Bronchial epithelial cell (primary cell): ENCODE measurements at regions not wholly inside any gene's neighbourhood (a gene's known extent, or its start where the extent isn't known, plus 50 kb on each side); places are given as distances from the start of the nearest gene placed in this dataset.
A peak's percentile ranks its signal among the peaks of the same experiment; 100 is the strongest.

Experiments used
- DNase-seq: peaks from one replicate; pipeline ENCODE4 v3.0.0-alpha.2; 2010; ENCODE audit warnings: low read depth
- FAIRE-seq: peaks from 2 replicates; lab custom pipeline; 2011; peaks lifted over from hg19 to GRCh38; lab: Jason Lieb, UNC
- H3K27me3 ChIP-seq: 2 replicates; pipeline ENCODE4 v1.5.1; 2011; ENCODE audit warnings: low read length; ENCODE audit not compliant: control insufficient read depth, insufficient read depth
- H3K36me3 ChIP-seq: 2 replicates; pipeline ENCODE4 v1.5.1; 2011; ENCODE audit warnings: low read length; ENCODE audit not compliant: control insufficient read depth, insufficient read depth
- H3K4me3 ChIP-seq: 2 replicates; pipeline ENCODE4 v1.5.1; 2011; ENCODE audit warnings: mild to moderate bottlenecking, low read depth, low read length, control low read depth
- CTCF ChIP-seq: IDR thresholded peaks from 2 replicates; pipeline ENCODE4 v1.5.1; 2011; ENCODE audit warnings: mild to moderate bottlenecking, moderate library complexity, low read length, control low read depth, inconsistent platforms; ENCODE audit not compliant: insufficient read depth, severe bottlenecking

- no peak for TF ChIP-seq CTCF
Measured at GRCh38 chr5:67681703-67682102, 485.1 kb upstream of the CD180 start.

GRCh38 chr5:67680099-67680498, 483.5 kb upstream of the CD180 start:
- no peak for DNase-seq
- no peak for TF ChIP-seq CTCF
- H3K27me3 ChIP-seq, result no peaks in the 10 kb centered on the region
- no peak overlapping the region for H3K4me3 ChIP-seq
- H3K36me3 ChIP-seq, result no peaks in the 10 kb centered on the region
- no peak for FAIRE-seq

More at GRCh38 chr5:67681703-67682102, 485.1 kb upstream of the CD180 start:
- FAIRE-seq, result no peak
- H3K4me3 ChIP-seq, result no peak overlapping the region
- no peaks in the 10 kb centered on the region for H3K36me3 ChIP-seq
- no peaks in the 10 kb centered on the region for H3K27me3 ChIP-seq
- DNase-seq, result no peak

GRCh38 chr5:67679184-67679841, 482.7 kb upstream of the CD180 start:
- Histone ChIP-seq H3K27me3 (no peaks in the 10 kb centered on the region), H3K4me3 (no peak overlapping the region), H3K36me3 (no peaks in the 10 kb centered on the region)
- TF ChIP-seq CTCF, result no peak
- DNase-seq (no peak), FAIRE-seq (no peak)

- FAIRE-seq (no peak), DNase-seq (no peak)
- H3K27me3 ChIP-seq, result no peaks in the 10 kb centered on the region
- no peak for TF ChIP-seq CTCF
- no peak overlapping the region for H3K4me3 ChIP-seq
- H3K36me3 ChIP-seq, result no peaks in the 10 kb centered on the region
Measured at GRCh38 chr5:67678594-67678993, 482.0 kb upstream of the CD180 start.

- H3K27me3 ChIP-seq, result no peaks in the 10 kb centered on the region
- FAIRE-seq (peak; percentile 87), DNase-seq (no peak)
- no peaks in the 10 kb centered on the region for H3K36me3 ChIP-seq
- H3K4me3 ChIP-seq, result no peak overlapping the region
- no peak for TF ChIP-seq CTCF
Measured at GRCh38 chr5:67677422-67677970, 480.9 kb upstream of the CD180 start.
